NT2/D1 (cell line): ENCODE measurements at regions not wholly inside any gene's neighbourhood (a gene's known extent, or its start where the extent isn't known, plus 50 kb on each side); places are given as distances from the start of the nearest gene placed in this dataset.

ENCODE experiments used
- YY1 ChIP-seq: IDR thresholded peaks from 2 replicates; pipeline ENCODE4 v1.6.1; 2011; ENCODE audit not compliant: insufficient read length, insufficient read depth
- ZNF274 ChIP-seq: IDR thresholded peaks from 2 replicates; pipeline ENCODE4 v1.6.1; 2011; ENCODE audit warnings: mild to moderate bottlenecking, low read depth, low read length

DNA sequence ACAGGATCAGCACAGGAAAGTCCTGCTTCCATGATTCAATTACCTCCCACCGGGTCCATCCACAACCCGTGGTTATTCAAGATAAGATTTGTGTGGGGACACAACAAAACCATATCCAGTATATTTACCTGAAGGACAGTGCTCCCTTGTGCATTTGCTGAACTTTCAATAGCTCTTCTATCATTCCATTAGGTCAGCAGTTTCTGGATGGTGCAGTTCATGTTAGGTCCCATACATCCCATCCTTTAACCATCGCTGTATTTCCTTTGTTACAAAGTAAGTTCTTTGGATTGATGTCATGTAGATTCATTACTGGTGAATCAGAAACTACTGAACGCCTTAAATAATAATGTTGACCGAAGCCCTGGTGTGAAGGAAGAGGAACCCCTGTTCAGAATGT is 775.9 kb downstream of the TRIML1 start:
- TF ChIP-seq YY1: no peak
- TF ChIP-seq ZNF274: no peak
